NT2/D1 (cell line): ENCODE measurements at regions not wholly inside any gene's neighbourhood (a gene's known extent, or its start where the extent isn't known, plus 50 kb on each side); places are given as distances from the start of the nearest gene placed in this dataset.

Experiments used
- SUZ12 ChIP-seq: IDR thresholded peaks from 2 replicates; pipeline ENCODE4 v1.6.1; 2011; ENCODE audit not compliant: insufficient read length, insufficient read depth; ENCODE audit errors: extremely low read depth
- YY1 ChIP-seq: IDR thresholded peaks from 2 replicates; pipeline ENCODE4 v1.6.1; 2011; ENCODE audit not compliant: insufficient read length, insufficient read depth

DNA sequence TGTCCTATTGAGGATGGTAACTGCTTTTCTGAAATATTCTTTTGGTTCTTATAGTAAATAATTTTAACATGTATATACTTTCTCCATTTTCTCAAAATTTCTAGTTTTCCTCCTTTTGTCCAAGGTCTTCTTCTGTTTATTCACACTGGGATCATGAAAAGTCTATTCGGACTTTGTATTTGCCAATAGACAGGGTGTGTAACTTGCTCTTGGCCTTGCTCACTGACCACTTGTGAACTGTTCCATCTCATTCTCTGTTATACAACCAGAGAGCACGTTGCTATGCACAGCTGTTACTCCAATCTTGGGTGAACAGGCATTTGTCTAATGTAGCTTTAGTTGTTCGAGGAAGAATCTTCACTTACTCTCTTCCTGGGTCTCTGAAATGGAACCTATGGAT is 388.9 kb downstream of the SH3GL2 start:
- TF ChIP-seq SUZ12 (no peak), YY1 (no peak)
